Loucy (cell line): ENCODE measurements at regions not wholly inside any gene's neighbourhood (a gene's known extent, or its start where the extent isn't known, plus 50 kb on each side); places are given as distances from the start of the nearest gene placed in this dataset.

Experiments used
- H2AFZ ChIP-seq: fragments of 200-600 bp; sonication (generic); 2 replicates; pipeline ENCODE4 v1.6.0; 2016; ENCODE audit warnings: antibody characterized with exemption, mild to moderate bottlenecking, low read length, moderate library complexity
- H3F3A ChIP-seq: fragments of 200-600 bp; 2 replicates; pipeline ENCODE4 v1.6.0; 2016; ENCODE audit warnings: antibody characterized with exemption, low read depth, mild to moderate bottlenecking
- H3K27me3 ChIP-seq: fragments of 200-600 bp; sonication (generic); 2 replicates; pipeline ENCODE4 v1.6.1; 2014; ENCODE audit warnings: low read length, mild to moderate bottlenecking; ENCODE audit not compliant: insufficient read depth, poor library complexity, severe bottlenecking
- H3K36me3 ChIP-seq: fragments of 200-600 bp; sonication (generic); 2 replicates; pipeline ENCODE4 v1.6.1; 2016; ENCODE audit warnings: low read length; ENCODE audit not compliant: insufficient read depth
- H3K4me1 ChIP-seq: fragments of 200-600 bp; sonication (generic); 2 replicates; pipeline ENCODE4 v1.5.1; 2014; ENCODE audit warnings: low read length, mild to moderate bottlenecking; ENCODE audit not compliant: insufficient read depth, poor library complexity, severe bottlenecking
- H3K4me2 ChIP-seq: fragments of 200-600 bp; sonication (generic); 2 replicates; pipeline ENCODE4 v1.6.0; 2014; ENCODE audit warnings: antibody characterized with exemption, low read length, low read depth, mild to moderate bottlenecking; ENCODE audit not compliant: poor library complexity, severe bottlenecking
- H3K4me3 ChIP-seq: fragments of 200-600 bp; sonication (generic); 2 replicates; pipeline ENCODE4 v1.5.1; 2014; ENCODE audit warnings: low read length, mild to moderate bottlenecking, mixed read lengths; ENCODE audit not compliant: poor library complexity, severe bottlenecking
- H3K79me2 ChIP-seq: fragments of 200-600 bp; sonication (generic); 2 replicates; pipeline ENCODE4 v1.6.1; 2014; ENCODE audit warnings: low read length; ENCODE audit not compliant: insufficient read depth
- H3K9ac ChIP-seq: fragments of 200-600 bp; sonication (generic); 2 replicates; pipeline ENCODE4 v1.6.0; 2014; ENCODE audit warnings: mild to moderate bottlenecking, low read depth, low read length, moderate library complexity; ENCODE audit not compliant: poor library complexity, severe bottlenecking
- H3K9me2 ChIP-seq: fragments of 200-600 bp; sonication (generic); replicated peaks from 2 replicates; pipeline ENCODE4 v1.6.1; 2016; ENCODE audit warnings: low read depth, low read length, mixed read lengths
- H3K9me3 ChIP-seq: fragments of 200-600 bp; sonication (generic); 2 replicates; pipeline ENCODE4 v1.6.1; 2014; ENCODE audit warnings: mild to moderate bottlenecking, antibody characterized with exemption, low read length, low read depth; ENCODE audit not compliant: insufficient read depth
- H4K20me1 ChIP-seq: fragments of 200-600 bp; sonication (generic); 2 replicates; pipeline ENCODE4 v1.6.0; 2014; ENCODE audit warnings: antibody characterized with exemption, low read length, mild to moderate bottlenecking; ENCODE audit not compliant: insufficient read depth, poor library complexity, severe bottlenecking
- CTCF ChIP-seq: fragments of 200-600 bp; sonication (generic); conservative IDR thresholded peaks from 2 replicates; pipeline ENCODE4 v1.5.1; 2014; ENCODE audit warnings: mild to moderate bottlenecking, antibody characterized with exemption, low read length
- EZH2phosphoT487 ChIP-seq: fragments of 200-600 bp; IDR thresholded peaks from 2 replicates; pipeline ENCODE4 v1.6.1; 2018; ENCODE audit warnings: antibody characterized with exemption, mild to moderate bottlenecking, moderate library complexity, borderline replicate concordance

- no peak for TF ChIP-seq CTCF
- TF ChIP-seq EZH2phosphoT487 = no peak
- H3K9me2 ChIP-seq = no peaks in the 10 kb centered on the region
- no peaks in the 10 kb centered on the region for H4K20me1 ChIP-seq
- H2AFZ ChIP-seq = no peak overlapping the region
- no peaks in the 10 kb centered on the region for H3K4me1 ChIP-seq
- H3F3A ChIP-seq = no peaks in the 10 kb centered on the region
- no peak overlapping the region for H3K9ac ChIP-seq
- H3K36me3 ChIP-seq = no peaks in the 10 kb centered on the region
- H3K79me2 ChIP-seq = no peaks in the 10 kb centered on the region
- no peaks in the 10 kb centered on the region for H3K9me3 ChIP-seq
- H3K4me3 ChIP-seq = no peak overlapping the region
- no peak overlapping the region for H3K4me2 ChIP-seq
- H3K27me3 ChIP-seq = no peaks in the 10 kb centered on the region
Observed at GRCh38 chr20:41894255-41894963, 276.2 kb upstream of the CHD6 start.

GRCh38 chr20:41892031-41892430, 273.9 kb upstream of the CHD6 start:
- H3K36me3 ChIP-seq = no peaks in the 10 kb centered on the region
- H3K4me1 ChIP-seq = no peaks in the 10 kb centered on the region
- no peaks in the 10 kb centered on the region for H3K9me2 ChIP-seq
- no peaks in the 10 kb centered on the region for H3F3A ChIP-seq
- TF ChIP-seq EZH2phosphoT487 (no peak), CTCF (no peak)
- H3K9me3 ChIP-seq = no peaks in the 10 kb centered on the region
- no peak overlapping the region for H3K4me3 ChIP-seq
- H2AFZ ChIP-seq = no peak overlapping the region
- no peaks in the 10 kb centered on the region for H3K27me3 ChIP-seq
- no peak overlapping the region for H3K9ac ChIP-seq
- H4K20me1 ChIP-seq = no peaks in the 10 kb centered on the region
- H3K4me2 ChIP-seq = no peak overlapping the region
- no peaks in the 10 kb centered on the region for H3K79me2 ChIP-seq

GRCh38 chr20:41889844-41890224, 271.7 kb upstream of the CHD6 start:
- Histone ChIP-seq H3K9me2 (no peaks in the 10 kb centered on the region), H3K4me1 (no peaks in the 10 kb centered on the region), H4K20me1 (no peaks in the 10 kb centered on the region), H3K4me3 (no peak overlapping the region), H3K9me3 (no peaks in the 10 kb centered on the region), H3K9ac (no peak overlapping the region), H2AFZ (no peak overlapping the region), H3K79me2 (no peaks in the 10 kb centered on the region), H3K36me3 (no peaks in the 10 kb centered on the region), H3K27me3 (no peaks in the 10 kb centered on the region), H3F3A (no peaks in the 10 kb centered on the region), H3K4me2 (no peak overlapping the region)
- TF ChIP-seq EZH2phosphoT487 = no peak
- no peak for TF ChIP-seq CTCF
